Ascending aorta (tissue), 2 donors: ENCODE measurements at regions not wholly inside any gene's neighbourhood (a gene's known extent, or its start where the extent isn't known, plus 50 kb on each side); places are given as distances from the start of the nearest gene placed in this dataset.

ENCODE experiments used
- DNase-seq, 2 donors: peaks; one replicate each; pipeline ENCODE4 v3.0.0-alpha.2; 2019; ENCODE audit warnings: low spot score in 2 of 2
- H3K27ac ChIP-seq, 2 donors: fragments of 200-600 bp; sonication (generic); one replicate each; pipeline ENCODE4 v1.5.1; 2016 to 2017; ENCODE audit warnings: mild to moderate bottlenecking in 1 of 2
- H3K27me3 ChIP-seq: fragments of 200-600 bp; sonication (generic); one replicate; pipeline ENCODE4 v1.5.1; 2017
- H3K36me3 ChIP-seq, 2 donors: fragments of 200-600 bp; sonication (generic); one replicate each; pipeline ENCODE4 v1.5.1; 2016
- H3K4me1 ChIP-seq, 2 donors: fragments of 200-600 bp; sonication (generic); one replicate each; pipeline ENCODE4 v1.5.1; 2016 to 2017; ENCODE audit warnings: mild to moderate bottlenecking in 1 of 2
- H3K4me3 ChIP-seq, 2 donors: fragments of 200-600 bp; sonication (generic); one replicate each; pipeline ENCODE4 v1.5.1; 2016 to 2017; ENCODE audit warnings: mild to moderate bottlenecking in 1 of 2
- H3K9me3 ChIP-seq, 2 donors: fragments of 200-600 bp; sonication (generic); one replicate each; pipeline ENCODE4 v1.5.1; 2016
- intact Hi-C: fragments of 100-400 bp; cut with DNase I; formaldehyde crosslinking; loops from one replicate; pipeline ENCODE4 v1.15.1; 2023
- TF ChIP-seq, protein P1 (sequence below), 3 experiments: fragments of 200-600 bp in 2 of 3; fragments of 450-650 bp in 1 of 3; sonication (generic) in 2 of 3; IDR thresholded peaks; one replicate each; pipeline ENCODE4 v1.5.1; 2016 to 2019; ENCODE audit warnings: antibody characterized with exemption in 3 of 3, mild to moderate bottlenecking in 1 of 3, moderate library complexity in 1 of 3

DNA sequence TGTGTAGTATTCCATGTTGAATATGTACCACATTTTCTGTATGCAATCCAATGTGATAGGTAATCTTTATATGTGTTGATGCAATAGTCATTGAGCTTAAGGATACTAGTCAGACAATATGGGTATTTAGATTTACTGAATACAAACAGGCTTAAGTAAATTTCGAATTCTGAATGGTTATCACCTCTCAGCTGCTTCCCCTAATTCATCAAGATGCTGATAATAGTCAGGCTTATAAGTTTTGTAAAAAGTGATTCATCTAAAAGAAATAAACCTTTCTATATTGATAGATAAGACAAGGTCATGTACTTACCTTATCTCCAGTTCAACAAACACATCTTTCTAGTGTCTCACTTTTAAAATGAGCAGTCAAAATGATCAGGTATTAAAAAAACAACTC lies 205.5 kb downstream of the CASP12 start:
- intact Hi-C loops, result no loop called here
- TF ChIP-seq, protein P1, sequence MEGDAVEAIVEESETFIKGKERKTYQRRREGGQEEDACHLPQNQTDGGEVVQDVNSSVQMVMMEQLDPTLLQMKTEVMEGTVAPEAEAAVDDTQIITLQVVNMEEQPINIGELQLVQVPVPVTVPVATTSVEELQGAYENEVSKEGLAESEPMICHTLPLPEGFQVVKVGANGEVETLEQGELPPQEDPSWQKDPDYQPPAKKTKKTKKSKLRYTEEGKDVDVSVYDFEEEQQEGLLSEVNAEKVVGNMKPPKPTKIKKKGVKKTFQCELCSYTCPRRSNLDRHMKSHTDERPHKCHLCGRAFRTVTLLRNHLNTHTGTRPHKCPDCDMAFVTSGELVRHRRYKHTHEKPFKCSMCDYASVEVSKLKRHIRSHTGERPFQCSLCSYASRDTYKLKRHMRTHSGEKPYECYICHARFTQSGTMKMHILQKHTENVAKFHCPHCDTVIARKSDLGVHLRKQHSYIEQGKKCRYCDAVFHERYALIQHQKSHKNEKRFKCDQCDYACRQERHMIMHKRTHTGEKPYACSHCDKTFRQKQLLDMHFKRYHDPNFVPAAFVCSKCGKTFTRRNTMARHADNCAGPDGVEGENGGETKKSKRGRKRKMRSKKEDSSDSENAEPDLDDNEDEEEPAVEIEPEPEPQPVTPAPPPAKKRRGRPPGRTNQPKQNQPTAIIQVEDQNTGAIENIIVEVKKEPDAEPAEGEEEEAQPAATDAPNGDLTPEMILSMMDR (IDR thresholded peaks at IDR 0.05), result no peak
- Histone ChIP-seq H3K9me3 (no peaks in the 10 kb centered on the region), H3K27ac (no peak overlapping the region), H3K36me3 (no peaks in the 10 kb centered on the region), H3K4me1 (no peaks in the 10 kb centered on the region), H3K27me3 (no peaks in the 10 kb centered on the region), H3K4me3 (no peak overlapping the region)
- DNase-seq, result no peak

- Histone ChIP-seq H3K9me3 (no peaks in the 10 kb centered on the region), H3K4me3 (no peak overlapping the region), H3K36me3 (no peaks in the 10 kb centered on the region), H3K4me1 (no peaks in the 10 kb centered on the region), H3K27ac (no peak overlapping the region), H3K27me3 (no peaks in the 10 kb centered on the region)
- no peak for DNase-seq
- intact Hi-C loops, result no loop called here
- TF ChIP-seq, protein P1 (IDR thresholded peaks at IDR 0.05), result no peak
These were observed 207.1 kb downstream of the CASP12 start for GRCh38 chr11:104691129-104691528.

- TF ChIP-seq, protein P1 (IDR thresholded peaks at IDR 0.05), result no peak
- Histone ChIP-seq H3K36me3 (no peaks in the 10 kb centered on the region), H3K27ac (no peak overlapping the region), H3K4me1 (no peaks in the 10 kb centered on the region), H3K27me3 (no peaks in the 10 kb centered on the region), H3K4me3 (no peak overlapping the region), H3K9me3 (no peaks in the 10 kb centered on the region)
- intact Hi-C loops, result no loop called here
- DNase-seq, result no peak
These were observed 208.0 kb downstream of the CASP12 start for GRCh38 chr11:104690241-104690640.

GRCh38 chr11:104688731-104689130 lies 209.5 kb downstream of the CASP12 start:
- no peaks in the 10 kb centered on the region for H3K4me1 ChIP-seq
- H3K27me3 ChIP-seq, result no peaks in the 10 kb centered on the region
- no peak for DNase-seq
- no peaks in the 10 kb centered on the region for H3K9me3 ChIP-seq
- no peaks in the 10 kb centered on the region for H3K36me3 ChIP-seq
- TF ChIP-seq, protein P1 (IDR thresholded peaks at IDR 0.05), result no peak
- no peak overlapping the region for H3K27ac ChIP-seq
- H3K4me3 ChIP-seq, result no peak overlapping the region
- intact Hi-C loops, result no loop called here

DNA sequence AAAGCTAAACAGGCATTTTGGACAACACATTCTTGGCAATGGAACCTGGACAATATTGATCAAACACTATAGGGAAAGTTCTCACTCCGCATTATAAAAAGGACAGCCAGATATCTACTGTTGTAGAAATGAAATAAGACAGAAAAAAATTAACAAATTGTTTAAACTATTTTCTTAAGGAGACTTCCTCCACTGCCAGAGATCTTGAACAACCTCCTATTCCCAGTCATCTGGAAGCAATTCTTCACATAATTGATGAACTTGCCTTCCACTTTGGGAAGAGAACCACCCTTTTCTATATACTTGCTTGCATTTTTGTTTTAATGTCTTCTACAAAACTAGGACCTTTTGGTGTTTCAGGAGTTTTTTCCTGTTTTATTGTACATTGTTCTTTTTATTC lies 216.1 kb downstream of the CASP12 start:
- TF ChIP-seq, protein P1 (IDR thresholded peaks at IDR 0.05), result no peak
- Histone ChIP-seq H3K4me3 (no peak overlapping the region), H3K27me3 (no peaks in the 10 kb centered on the region), H3K36me3 (no peaks in the 10 kb centered on the region), H3K9me3 (no peaks in the 10 kb centered on the region), H3K4me1 (no peaks in the 10 kb centered on the region), H3K27ac (no peak overlapping the region)
- DNase-seq, result no peak
- intact Hi-C loops, result no loop called here

DNA sequence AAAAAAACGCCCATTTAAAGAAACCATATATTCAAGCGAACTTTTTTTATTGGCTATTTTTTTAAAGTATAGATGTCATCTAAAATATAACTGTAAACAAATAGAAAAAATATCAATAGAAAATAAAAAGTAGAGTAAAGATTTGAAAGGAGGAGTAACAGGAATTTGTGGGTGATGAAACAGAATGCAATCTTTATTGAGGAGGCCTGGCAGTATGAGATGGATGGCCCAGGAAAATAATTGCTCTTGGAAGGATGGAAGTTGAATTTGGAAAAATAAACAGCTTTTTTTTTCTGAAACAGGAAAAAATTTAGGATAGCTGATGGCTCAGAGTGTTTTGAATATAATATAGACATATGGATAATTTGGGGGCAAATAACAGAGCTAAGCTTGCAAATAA lies 219.0 kb downstream of the CASP12 start:
- H3K27me3 ChIP-seq, result no peaks in the 10 kb centered on the region

More for the DNA sequence above, 219.0 kb downstream of the CASP12 start:
- TF ChIP-seq, protein P1 (IDR thresholded peaks at IDR 0.05), result no peak
- intact Hi-C loops, result no loop called here
- Histone ChIP-seq H3K4me1 (no peaks in the 10 kb centered on the region), H3K9me3 (no peaks in the 10 kb centered on the region), H3K27ac (no peak overlapping the region), H3K4me3 (no peak overlapping the region), H3K36me3 (no peaks in the 10 kb centered on the region)
- no peak for DNase-seq
